HepG2 (cell line): ENCODE measurements at regions not wholly inside any gene's neighbourhood (a gene's known extent, or its start where the extent isn't known, plus 50 kb on each side); places are given as distances from the start of the nearest gene placed in this dataset.

Source experiments
- ATAC-seq: fragments of 200-7000 bp; cut with Tn5 transposase; 3 replicates; pipeline ENCODE4 v1.9.1; 2020; ENCODE audit warnings: mild to moderate bottlenecking, moderate library complexity
- BruUV-seq: library from RNA; stranded (reverse); fragments of 400-500 nt; replicated peaks from 2 replicates; lab custom pipeline; 2021; lab: Mats Ljungman, UMichigan
- CTCF ChIA-PET: fragments of 300-600 bp; formaldehyde crosslinking; extraction: SDS; loops from one replicate; lab custom pipeline; 2021; ENCODE audit warnings: low total read pairs, inconsistent platforms, low intra/inter-chr PET ratio; lab: Yijun Ruan, JAX
- POLR2A ChIA-PET: fragments of 350-600 bp; sonication (Branson Sonifier 250); formaldehyde crosslinking; loops from one replicate; lab custom pipeline; 2020; ENCODE audit warnings: antibody characterized with exemption, inconsistent platforms; lab: Yijun Ruan, JAX
- DNase-seq: peaks from one replicate; pipeline ENCODE4 v3.0.0-alpha.2; 2015; ENCODE audit warnings: low spot score
- FAIRE-seq: peaks from 3 replicates; lab custom pipeline; 2011; peaks lifted over from hg19 to GRCh38; lab: Jason Lieb, UNC
- H2AFZ ChIP-seq: one replicate; pipeline ENCODE4 v1.6.1; 2011; ENCODE audit warnings: low read length, inconsistent platforms
- H3K27ac ChIP-seq: fragments of 300-600 bp; 3 replicates; pipeline ENCODE4 v1.8.0; 2011; ENCODE audit warnings: mixed run types, mild to moderate bottlenecking, mixed read lengths, low read length, inconsistent platforms; ENCODE audit not compliant: insufficient read depth; ENCODE audit errors: extremely low read length
- H3K27me3 ChIP-seq, 2 experiments: fragments of 200-600 bp in 1 of 2; 2 replicates in 1 of 2; 3 replicates in 1 of 2; pipeline versions ENCODE4 v1.6.0 to v1.8.0; 2011; ENCODE audit warnings: low read length in 2 of 2, mild to moderate bottlenecking in 2 of 2, moderate library complexity in 2 of 2, inconsistent platforms in 1 of 2; ENCODE audit not compliant: insufficient read depth in 2 of 2, control insufficient read depth in 1 of 2
- H3K36me3 ChIP-seq, 2 experiments: fragments of 200-600 bp in 1 of 2; replicated peaks in 1 of 2; 2 replicates in 1 of 2; 3 replicates in 1 of 2; pipeline versions ENCODE4 v1.5.1 to v1.8.0; 2011; ENCODE audit warnings: low read length in 2 of 2, inconsistent platforms in 1 of 2; ENCODE audit not compliant: insufficient read depth in 2 of 2, control insufficient read depth in 1 of 2
- H3K4me1 ChIP-seq: 2 replicates; pipeline ENCODE4 v1.5.1; 2012; ENCODE audit warnings: low read length, inconsistent platforms; ENCODE audit not compliant: insufficient read depth
- H3K4me2 ChIP-seq: 2 replicates; pipeline ENCODE4 v1.6.0; 2011; ENCODE audit warnings: low read depth, low read length, inconsistent platforms
- H3K4me3 ChIP-seq, 3 experiments: fragments of 200-600 bp in 1 of 3; sonication (generic), shearing (Covaris generic) in 1 of 3; replicated peaks in 1 of 3; 2 replicates each; pipeline ENCODE4 v1.5.1; 2011 to 2016; ENCODE audit warnings: low read length in 3 of 3, inconsistent platforms in 2 of 3, low read depth in 2 of 3, mild to moderate bottlenecking in 2 of 3, control low read depth in 1 of 3, mixed read lengths in 1 of 3; ENCODE audit not compliant: insufficient read depth in 1 of 3
- H3K79me2 ChIP-seq: one replicate; pipeline ENCODE4 v1.6.1; 2011; ENCODE audit warnings: low read length, inconsistent platforms; ENCODE audit not compliant: insufficient read depth
- H3K9ac ChIP-seq: 2 replicates; pipeline ENCODE4 v1.6.0; 2011; ENCODE audit warnings: mild to moderate bottlenecking, low read depth, low read length, inconsistent platforms; ENCODE audit not compliant: insufficient read depth
- H3K9me3 ChIP-seq: 2 replicates; pipeline ENCODE4 v1.5.1; 2012; ENCODE audit warnings: mild to moderate bottlenecking, low read length
- H4K20me1 ChIP-seq: 2 replicates; pipeline ENCODE4 v1.6.0; 2011; ENCODE audit warnings: inconsistent platforms, mild to moderate bottlenecking, low read length, moderate library complexity; ENCODE audit not compliant: insufficient read depth
- ARID3A ChIP-seq: IDR thresholded peaks from 2 replicates; pipeline ENCODE4 v1.6.1; 2012; ENCODE audit warnings: low read depth, low read length, improper control_type of control experiment
- DMAP1 ChIP-seq: IDR thresholded peaks from 2 replicates; pipeline ENCODE4 v1.6.1; 2016
- ESRRA ChIP-seq: sonication (generic); formaldehyde crosslinking; IDR thresholded peaks from 2 replicates; pipeline ENCODE4 v1.5.1; 2020; ENCODE audit warnings: mild to moderate bottlenecking, low read depth, missing genetic modification reagents
- FOXP1 ChIP-seq, 2 experiments: fragments of 450-650 bp in 1 of 2; IDR thresholded peaks; 2 replicates each; pipeline ENCODE4 v1.6.1; 2017 to 2018; ENCODE audit warnings: antibody characterized with exemption in 1 of 2
- JUND ChIP-seq: sonication (generic); formaldehyde crosslinking; IDR thresholded peaks from 2 replicates; pipeline ENCODE4 v1.8.0; 2022; ENCODE audit warnings: mild to moderate bottlenecking, missing genetic modification reagents
- PHF5A ChIP-seq: IDR thresholded peaks from one replicate; pipeline ENCODE4 v1.6.1; 2018; ENCODE audit warnings: low read depth, missing genetic modification reagents; ENCODE audit not compliant: unreplicated experiment
- SMARCE1 ChIP-seq: fragments of 450-650 bp; IDR thresholded peaks from 2 replicates; pipeline ENCODE4 v1.6.1; 2017; ENCODE audit warnings: borderline replicate concordance
- SRSF4 ChIP-seq: fragments of 200-400 bp; formaldehyde crosslinking; IDR thresholded peaks from one replicate; pipeline ENCODE4 v1.6.1; 2018; ENCODE audit warnings: mild to moderate bottlenecking, low read depth, low read length, moderate library complexity; ENCODE audit not compliant: poor library complexity, severe bottlenecking
- TBX2 ChIP-seq: sonication (generic); formaldehyde crosslinking; IDR thresholded peaks from 2 replicates; pipeline ENCODE4 v1.5.0; 2020; ENCODE audit warnings: missing genetic modification reagents, mild to moderate bottlenecking, borderline replicate concordance
- THAP7 ChIP-seq: sonication (generic); formaldehyde crosslinking; IDR thresholded peaks from 2 replicates; pipeline ENCODE4 v1.8.1; 2023; ENCODE audit warnings: mild to moderate bottlenecking, missing genetic modification reagents
- THAP8 ChIP-seq: sonication (generic); formaldehyde crosslinking; IDR thresholded peaks from 2 replicates; pipeline ENCODE4 v1.5.1; 2020; ENCODE audit warnings: missing genetic modification reagents, mild to moderate bottlenecking, borderline replicate concordance
- TRIM24 ChIP-seq: sonication (generic); formaldehyde crosslinking; IDR thresholded peaks from 2 replicates; pipeline ENCODE4 v1.8.0; 2022; ENCODE audit warnings: mild to moderate bottlenecking, missing genetic modification reagents
- ZFAT ChIP-seq: sonication (generic); formaldehyde crosslinking; conservative IDR thresholded peaks from 2 replicates; pipeline ENCODE4 v1.8.1; 2023; ENCODE audit warnings: missing genetic modification reagents, inconsistent platforms
- ZNF136 ChIP-seq: sonication (generic); formaldehyde crosslinking; IDR thresholded peaks from 2 replicates; pipeline ENCODE4 v1.8.1; 2022; ENCODE audit warnings: low read depth, mild to moderate bottlenecking, moderate library complexity, missing genetic modification reagents
- ZNF18 ChIP-seq: sonication (generic); formaldehyde crosslinking; IDR thresholded peaks from 2 replicates; pipeline ENCODE4 v1.8.0; 2022; ENCODE audit warnings: mild to moderate bottlenecking, missing genetic modification reagents; ENCODE audit not compliant: insufficient replicate concordance
- ZNF205 ChIP-seq: IDR thresholded peaks from 2 replicates; pipeline ENCODE4 v1.6.1; 2018; ENCODE audit warnings: missing biosample characterization, missing genetic modification reagents
- ZNF274 ChIP-seq: sonication (generic); formaldehyde crosslinking; IDR thresholded peaks from 2 replicates; pipeline ENCODE4 v1.5.1; 2020; ENCODE audit warnings: mild to moderate bottlenecking, missing genetic modification reagents
- ZNF414 ChIP-seq: sonication (generic); formaldehyde crosslinking; IDR thresholded peaks from 2 replicates; pipeline ENCODE4 v1.5.0; 2020; ENCODE audit warnings: missing genetic modification reagents
- ZNF724P ChIP-seq: sonication (generic); formaldehyde crosslinking; IDR thresholded peaks from 2 replicates; pipeline ENCODE4 v1.8.0; 2022; ENCODE audit warnings: missing genetic modification reagents, borderline replicate concordance
- ZSCAN20 ChIP-seq: sonication (generic); formaldehyde crosslinking; IDR thresholded peaks from 2 replicates; pipeline ENCODE4 v1.4.0; 2020; ENCODE audit warnings: missing genetic modification reagents, mild to moderate bottlenecking, borderline replicate concordance
- WGBS: methylation state at CpG from one replicate; pipeline ENCODE4 v1.1.6; 2017; ENCODE audit warnings: low lambda C conversion rate; 5-methylcytosine and 5-hydroxymethylcytosine counted together
- in situ Hi-C: cut with HindIII; loops from 2 replicates; pipeline ENCODE4 v1.10.0; 2017; ENCODE audit warnings: low pct_unique_long_range_greater_than_20kb; ENCODE audit not compliant: extremely low pct_ligation_motif_present
- intact Hi-C: fragments of 100-400 bp; cut with micrococcal nuclease; formaldehyde crosslinking; loops from one replicate; pipeline ENCODE4 v1.10.0; 2022; ENCODE audit not compliant: unreplicated experiment

- TF ChIP-seq THAP7 (CRISPR knock-in tag) (no peak), SMARCE1 (no peak), ZNF414 (CRISPR knock-in tag) (no peak), PHF5A (CRISPR knock-in tag) (no peak), ZNF274 (CRISPR knock-in tag) (no peak)
Measured at GRCh38 chr18:46374850-46375249, 270.7 kb downstream of the HAUS1 start (continued).

GRCh38 chr18:46377557-46377956, 273.4 kb downstream of the HAUS1 start:
- CTCF ChIA-PET, result no interaction called here
- Histone ChIP-seq H3K4me2 (no peak overlapping the region), H3K9me3 (no peaks in the 10 kb centered on the region), H3K4me3 (no peak overlapping the region), H3K27ac (no peak overlapping the region), H3K36me3 (no peaks in the 10 kb centered on the region), H2AFZ (no peak overlapping the region), H3K79me2 (no peaks in the 10 kb centered on the region), H3K4me1 (no peaks in the 10 kb centered on the region), H3K27me3 (peaks cover 3 to 28% of the 10 kb centered on the region in 2 experiments; a peak in 2 of 5 replicates), H4K20me1 (no peaks in the 10 kb centered on the region), H3K9ac (no peak overlapping the region)
- FAIRE-seq (no peak), DNase-seq (no peak), ATAC-seq (no peak)
- in situ Hi-C loops, result no loop called here
- POLR2A ChIA-PET, result no interaction called here
- BruUV-seq, result no TSS peak
- WGBS, result 0% methylated on average over 1 of the region's 1 CpG
- intact Hi-C loops, result no loop called here
- TF ChIP-seq SRSF4 (no peak), ZNF18 (CRISPR knock-in tag) (no peak), TBX2 (CRISPR knock-in tag) (no peak), ZNF724P (CRISPR knock-in tag) (no peak), ZSCAN20 (CRISPR knock-in tag) (no peak), ZNF136 (CRISPR knock-in tag) (no peak), ZNF205 (CRISPR knock-in tag) (no peak), FOXP1 (IDR thresholded peaks at IDR 0.05) (no peak), FOXP1 (CRISPR knock-in tag; IDR thresholded peaks at IDR 0.05) (no peak), THAP8 (CRISPR knock-in tag) (no peak), DMAP1 (CRISPR knock-in tag) (no peak), JUND (no peak), ARID3A (no peak), ZFAT (CRISPR knock-in tag) (no peak), TRIM24 (CRISPR knock-in tag) (no peak), ESRRA (CRISPR knock-in tag) (no peak)
